Motor neuron (in vitro differentiated cells): ENCODE measurements at regions not wholly inside any gene's neighbourhood (a gene's known extent, or its start where the extent isn't known, plus 50 kb on each side); places are given as distances from the start of the nearest gene placed in this dataset.

Experiments
- ATAC-seq, 8 experiments: fragments of 200-7000 bp; cut with Tn5 transposase; replicated peaks in 6 of 8; 2 replicates each; pipeline ENCODE4 v1.8.0; 2021; ENCODE audit warnings: mild to moderate bottlenecking in 8 of 8, moderate library complexity in 8 of 8
- H3K27ac ChIP-seq, 2 donors: fragments of 250-450 bp; sonication (Bioruptor Pico); 2 replicates each; pipeline ENCODE4 v1.9.0; 2021; ENCODE audit warnings: antibody characterized with exemption in 2 of 2, mild to moderate bottlenecking in 2 of 2, moderate library complexity in 1 of 2
- H3K4me1 ChIP-seq, 2 donors: fragments of 250-450 bp; sonication (Bioruptor Pico); replicated peaks in 1 of 2; 2 replicates each; pipeline ENCODE4 v1.6.1; 2021; ENCODE audit warnings: antibody characterized with exemption in 2 of 2, mild to moderate bottlenecking in 2 of 2, moderate library complexity in 1 of 2
- H3K4me3 ChIP-seq, 5 donors: fragments of 250-450 bp; sonication (Bioruptor Pico); 2 replicates each; pipeline ENCODE4 v1.9.0; 2021; ENCODE audit warnings: antibody characterized with exemption in 5 of 5, mild to moderate bottlenecking in 5 of 5, moderate library complexity in 4 of 5
- WGBS, 10 experiments: fragments of 450-650 bp; shearing (Covaris generic); methylation state at CpG; one replicate each; pipeline ENCODE4 v1.0.0; 2022; 5-methylcytosine and 5-hydroxymethylcytosine counted together
- in situ Hi-C, 9 experiments: fragments of 400-800 bp; cut with MboI; loops; one replicate each; pipeline ENCODE4 v1.15.0; 2021; ENCODE audit warnings: low sequenced_read_pairs in 9 of 9, low pct_unique_long_range_greater_than_20kb in 2 of 9; ENCODE audit not compliant: unreplicated experiment in 9 of 9

DNA sequence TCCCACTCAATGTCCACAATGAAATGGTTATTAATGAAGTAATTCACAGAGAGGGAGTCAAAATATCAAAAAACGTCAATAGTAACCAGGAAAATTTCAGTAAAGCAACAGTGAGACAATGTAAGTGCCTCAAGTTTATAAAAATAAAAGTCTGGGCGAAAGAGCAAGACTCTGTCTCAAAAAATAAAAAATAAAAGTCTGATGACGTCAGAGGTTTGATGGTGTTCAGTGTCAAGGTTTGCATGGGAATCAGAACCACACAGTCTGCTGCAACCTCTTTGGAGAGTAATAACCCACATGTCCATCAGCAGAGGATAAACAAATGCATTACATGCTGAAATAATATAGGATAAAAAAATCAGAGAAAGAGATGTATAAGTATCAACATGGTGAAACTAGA lies 152.4 kb downstream of the ASCL1 start:
- 0 to 97% (median 74%) methylated on average over 2 to 3 of the region's 3 CpGs; no CpG with 5 or more reads in 1 of the 10 experiments for WGBS, 10 experiments
- no peak for ATAC-seq
- no peaks in the 10 kb centered on the region for H3K4me1 ChIP-seq
- H3K27ac ChIP-seq, result no peak overlapping the region
- H3K4me3 ChIP-seq, result no peak overlapping the region
- in situ Hi-C loops, result no loop called here

DNA sequence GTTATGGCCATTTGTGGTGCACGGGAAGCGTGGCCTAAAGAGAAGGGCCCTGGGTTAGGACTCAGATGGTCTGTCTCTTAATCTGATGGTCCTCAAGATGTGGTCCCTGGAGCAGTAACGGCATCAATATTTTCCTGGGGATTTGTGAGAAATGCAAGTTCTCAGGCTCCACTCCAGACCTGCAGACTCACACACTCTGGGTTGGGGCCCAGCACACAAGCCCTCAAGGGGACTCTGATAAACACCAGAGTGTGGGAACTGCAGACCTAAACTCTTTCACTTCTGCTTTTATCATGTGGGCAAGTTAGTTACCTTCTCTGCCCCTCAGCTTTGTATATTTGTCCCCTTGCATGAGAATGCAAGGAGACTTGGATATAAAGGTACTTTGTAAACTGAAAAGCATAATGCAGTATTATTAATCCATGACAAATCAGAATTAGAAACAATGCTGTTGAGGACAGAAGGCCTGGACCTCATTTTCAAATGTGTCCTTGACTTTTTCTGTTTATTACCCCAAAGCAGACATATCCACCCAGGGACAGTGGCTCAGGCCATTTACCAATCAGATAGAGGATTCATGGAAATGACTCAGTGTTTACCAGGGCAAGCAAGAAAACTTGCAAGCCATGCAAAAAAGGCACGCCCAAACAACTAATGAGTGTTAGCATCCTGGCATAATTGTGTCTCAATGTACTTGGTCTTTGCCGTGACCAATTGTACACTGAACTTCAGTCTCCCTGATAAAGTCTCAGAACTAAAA lies 157.0 kb downstream of the ASCL1 start:
- Histone ChIP-seq H3K4me1 (no peaks in the 10 kb centered on the region), H3K27ac (no peak overlapping the region), H3K4me3 (no peak overlapping the region)
- ATAC-seq, result peak in 3 of 8 experiments; percentile 55 to 99 (median 84)
- in situ Hi-C loops, result no loop called here
- 6 to 100% (median 94%) methylated on average over 1 to 5 of the region's 5 CpGs; no CpG with 5 or more reads in 1 of the 10 experiments for WGBS, 10 experiments

DNA sequence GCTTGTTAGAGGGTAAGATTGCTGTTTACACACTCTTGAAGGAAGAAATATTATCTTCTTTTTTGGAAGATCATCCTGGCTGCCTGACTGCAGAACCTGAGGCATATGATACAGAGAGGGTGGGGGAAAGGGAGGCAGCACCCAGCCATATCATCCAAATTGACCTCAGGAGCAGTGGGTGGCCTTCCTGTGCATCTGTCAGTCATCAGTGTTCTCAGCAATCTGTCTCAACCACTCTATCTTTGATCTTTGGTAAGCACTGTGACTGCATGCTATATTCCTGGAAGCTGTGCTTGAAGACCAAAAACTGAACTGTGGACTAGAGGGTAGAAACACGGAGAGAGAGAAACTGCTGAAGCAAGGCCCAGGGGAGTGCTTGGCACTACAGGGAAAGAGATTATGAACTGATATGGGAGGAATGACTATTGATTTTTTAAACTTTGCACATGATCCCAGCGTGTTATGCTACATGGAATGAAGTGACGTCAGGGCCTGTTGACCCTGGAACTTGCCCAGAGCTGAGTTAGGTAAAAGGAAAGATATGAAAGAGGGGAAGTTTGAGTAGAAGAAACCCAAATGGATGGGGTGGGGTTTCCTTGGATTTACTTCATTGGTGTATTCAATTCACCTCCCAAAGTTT lies 171.5 kb downstream of the ASCL1 start:
- in situ Hi-C loops, result no loop called here
- peak in 1 of 8 experiments; percentile 22 for ATAC-seq
- 0 to 100% (median 48%) methylated on average over 1 to 3 of the region's 3 CpGs; no CpG with 5 or more reads in 1 of the 10 experiments for WGBS, 10 experiments
- Histone ChIP-seq H3K4me1 (peaks cover 0 to 3% of the 10 kb centered on the region in 2 donors), H3K4me3 (no peak overlapping the region), H3K27ac (no peak overlapping the region)

DNA sequence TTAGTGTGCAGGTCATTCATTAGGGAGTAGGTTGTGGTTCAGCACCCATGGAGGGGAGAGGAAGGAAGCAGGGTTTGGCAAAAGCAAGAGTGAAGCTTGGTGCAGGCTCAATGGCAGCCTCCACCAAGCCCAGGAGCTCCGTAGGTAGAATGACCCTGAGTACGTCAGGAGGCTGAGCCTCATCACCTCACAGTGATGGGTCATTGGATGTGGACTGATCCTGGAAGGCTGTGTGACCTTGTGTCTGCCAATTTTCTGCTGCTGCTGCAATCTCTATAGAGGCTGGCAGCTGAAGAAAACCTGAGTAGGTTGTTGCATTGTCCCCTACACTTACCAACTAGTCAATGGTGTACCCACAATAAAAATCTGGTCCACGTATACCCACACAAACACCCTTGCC lies 173.1 kb downstream of the ASCL1 start:
- H3K27ac ChIP-seq, result no peak overlapping the region
- 17 to 100% (median 57%) methylated on average over 1 to 3 of the region's 3 CpGs; no CpG with 5 or more reads in 3 of the 10 experiments for WGBS, 10 experiments
- no peak overlapping the region for H3K4me3 ChIP-seq
- peaks cover 0 to 3% of the 10 kb centered on the region in 2 donors for H3K4me1 ChIP-seq
- in situ Hi-C loops, result no loop called here
- no peak for ATAC-seq

DNA sequence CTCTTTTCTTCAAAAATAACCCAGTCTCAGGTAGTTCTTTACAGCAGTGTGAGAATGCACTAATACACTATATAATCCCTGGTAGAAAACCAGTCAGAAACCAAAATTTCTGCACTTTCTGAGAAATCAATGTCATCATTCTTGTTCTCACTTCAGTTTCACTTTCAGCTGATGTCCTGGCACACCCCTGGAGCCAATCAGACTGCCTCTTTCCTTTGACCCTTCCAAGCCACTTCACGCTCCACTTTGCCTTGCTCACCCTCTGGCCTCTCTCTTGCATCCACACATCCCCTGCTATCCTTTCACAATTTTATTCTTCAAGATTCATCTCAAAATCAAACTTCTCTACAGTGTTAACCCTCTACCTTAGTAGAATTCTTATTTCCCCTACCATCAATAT lies 181.1 kb downstream of the ASCL1 start:
- no peak overlapping the region for H3K4me3 ChIP-seq

DNA sequence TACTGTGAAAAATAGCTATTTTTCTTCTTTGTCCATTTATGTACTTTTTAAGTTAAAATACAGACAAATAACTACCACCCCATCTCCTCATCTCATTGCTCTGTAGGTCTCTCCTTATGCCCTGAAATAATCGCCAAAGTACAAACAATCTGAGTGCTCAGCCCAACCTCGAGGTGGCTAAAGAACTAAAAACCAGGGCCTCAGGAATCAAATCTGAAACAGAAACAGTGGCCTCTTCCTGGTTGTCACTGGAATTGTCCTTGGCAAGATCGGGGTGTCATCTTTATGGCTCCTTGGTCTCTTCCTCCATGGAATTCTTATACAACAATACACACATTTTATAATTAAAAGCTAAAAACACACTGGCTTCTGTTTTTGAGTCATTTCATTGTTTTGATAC lies 182.4 kb downstream of the ASCL1 start:
- Histone ChIP-seq H3K27ac (peak overlapping the region in 1 of 2 donors; percentile 66), H3K4me3 (no peak overlapping the region), H3K4me1 (peaks cover 14 to 22% of the 10 kb centered on the region in 2 donors)
- peak in 4 of 8 experiments; percentile 15 to 54 (median 33) for ATAC-seq
- 0 to 48% (median 14%) methylated on average over 1 to 3 of the region's 3 CpGs; no CpG with 5 or more reads in 1 of the 10 experiments for WGBS, 10 experiments
- in situ Hi-C loops, result no loop called here

More for the DNA sequence above, 181.1 kb downstream of the ASCL1 start:
- in situ Hi-C loops, result no loop called here
- Histone ChIP-seq H3K4me1 (peaks cover 14 to 22% of the 10 kb centered on the region in 2 donors), H3K27ac (no peak overlapping the region)
- WGBS, 10 experiments, result 0 to 100% (median 100%) methylated on average over 1 of the region's 1 CpG; no CpG with 5 or more reads in 3 of the 10 experiments
- no peak for ATAC-seq

DNA sequence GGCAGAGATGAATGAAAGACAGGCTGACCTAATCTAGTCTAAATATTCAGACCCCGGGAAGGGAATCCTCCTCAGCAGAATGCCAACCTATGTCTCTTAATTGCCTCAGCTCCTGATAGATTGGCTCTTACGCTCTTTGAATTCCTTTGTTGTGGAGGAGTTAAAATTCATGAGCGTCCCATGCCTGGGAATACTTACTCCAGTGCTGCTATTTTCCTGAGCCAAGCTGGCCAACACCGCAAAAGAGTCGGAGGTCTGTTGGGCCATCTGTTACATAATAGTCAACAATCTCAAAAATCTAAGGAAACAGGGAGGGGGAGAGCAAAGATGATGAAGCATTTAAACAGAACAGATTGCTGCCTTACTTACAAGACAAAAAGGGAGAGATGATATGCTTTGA lies 182.8 kb downstream of the ASCL1 start:
- Histone ChIP-seq H3K27ac (peak overlapping the region in 1 of 2 donors; percentile 66), H3K4me3 (no peak overlapping the region), H3K4me1 (peaks cover 14 to 22% of the 10 kb centered on the region in 2 donors)
- in situ Hi-C loops, result no loop called here
- WGBS, 10 experiments, result 0 to 17% (median 5%) methylated on average over 2 to 5 of the region's 5 CpGs
- peak in 5 of 8 experiments; percentile 74 to 96 (median 90) for ATAC-seq

DNA sequence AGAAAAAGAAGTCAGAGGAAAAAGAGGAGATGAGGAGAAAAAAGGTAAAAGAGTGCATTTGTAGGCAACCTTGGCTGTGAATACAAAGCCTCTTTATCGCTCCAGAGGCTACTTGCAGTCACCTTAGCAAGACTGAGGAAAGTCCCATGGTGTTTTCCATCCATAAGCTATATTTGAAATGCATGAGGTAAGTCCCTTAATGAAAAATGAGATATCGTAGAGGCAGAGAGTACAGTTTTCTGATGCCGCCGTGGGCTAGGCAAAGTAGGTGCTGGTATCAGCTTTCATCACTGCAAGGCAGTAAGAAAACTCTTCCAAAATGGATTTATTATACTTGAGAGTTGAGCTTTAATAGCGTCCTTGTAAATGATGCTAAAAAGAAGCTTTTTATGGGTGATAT lies 186.8 kb downstream of the ASCL1 start:
- Histone ChIP-seq H3K27ac (no peak overlapping the region), H3K4me3 (no peak overlapping the region), H3K4me1 (peaks cover 14 to 18% of the 10 kb centered on the region in 2 donors)
- ATAC-seq, result no peak
- in situ Hi-C loops, result no loop called here
- WGBS, 10 experiments, result 15 to 97% (median 57%) methylated on average over 1 to 5 of the region's 5 CpGs; no CpG with 5 or more reads in 2 of the 10 experiments

DNA sequence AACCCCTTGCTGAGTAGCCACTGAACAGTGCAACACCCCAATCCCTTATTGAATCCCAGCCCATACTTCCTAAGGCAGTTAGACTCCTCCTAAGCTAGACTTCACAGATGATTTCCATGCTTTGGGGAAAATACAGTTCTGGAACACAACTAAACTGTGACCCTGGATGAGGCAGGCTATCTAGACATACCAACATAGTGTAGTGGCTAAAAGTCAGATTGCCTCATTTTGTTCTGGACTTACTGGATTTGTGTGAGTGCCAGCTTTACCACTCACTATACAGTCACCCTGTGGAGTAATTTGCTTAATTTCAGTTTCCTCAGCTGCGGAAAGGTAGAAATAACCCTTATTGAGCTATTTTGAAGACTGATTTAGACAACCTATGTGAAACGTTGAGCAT lies 203.1 kb downstream of the ASCL1 start:
- WGBS, 10 experiments, result 0 to 94% (median 24%) methylated on average over 1 to 2 of the region's 2 CpGs; no CpG with 5 or more reads in 4 of the 10 experiments
- in situ Hi-C loops, result no loop called here
- ATAC-seq, result no peak
- Histone ChIP-seq H3K4me1 (peaks cover 12 to 13% of the 10 kb centered on the region in 2 donors), H3K4me3 (no peak overlapping the region), H3K27ac (no peak overlapping the region)

DNA sequence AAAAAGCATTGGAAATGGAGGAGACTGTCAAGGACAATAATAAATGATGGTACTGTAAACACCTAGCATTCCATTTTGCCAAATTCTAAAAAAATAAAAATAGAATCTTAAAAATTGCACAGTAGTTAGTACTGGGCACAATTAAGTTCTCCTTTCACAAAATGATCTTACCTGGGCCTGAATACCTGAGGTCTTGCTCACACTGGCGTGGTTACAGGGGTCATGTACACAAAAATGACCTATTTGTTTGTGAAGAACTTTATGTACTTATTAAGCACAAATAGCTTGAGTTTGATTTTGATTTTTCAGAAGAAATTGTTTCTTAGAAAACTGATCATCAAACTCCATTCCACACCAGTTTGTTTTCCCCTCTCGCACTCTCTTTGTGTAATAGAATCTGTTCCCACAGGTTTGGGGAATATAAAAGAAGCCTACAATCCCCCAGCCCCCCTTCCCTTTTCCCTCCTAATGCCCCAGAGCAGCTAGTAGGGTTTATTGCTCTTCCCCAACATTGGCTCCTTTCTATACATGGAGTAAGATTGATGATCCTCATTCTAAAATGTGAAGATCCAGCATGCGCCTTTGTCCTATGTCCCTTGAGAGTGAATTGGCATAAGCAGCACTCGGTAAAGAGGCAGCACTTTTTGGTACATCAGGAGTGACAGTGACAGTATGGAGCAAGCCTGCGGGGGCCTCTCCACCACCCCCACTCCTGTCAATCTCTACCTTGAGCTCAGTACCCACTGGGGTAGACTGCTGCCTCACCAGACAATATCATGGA lies 204.3 kb downstream of the ASCL1 start:
- in situ Hi-C loops, result no loop called here
- WGBS, 10 experiments, result 10 to 50% (median 27%) methylated on average over 2 to 4 of the region's 5 CpGs; no CpG with 5 or more reads in 3 of the 10 experiments
- peak in 5 of 8 experiments; percentile 30 to 53 (median 42) for ATAC-seq
- H3K27ac ChIP-seq, result no peak overlapping the region
- peaks cover 12 to 13% of the 10 kb centered on the region in 2 donors for H3K4me1 ChIP-seq
- no peak overlapping the region for H3K4me3 ChIP-seq

DNA sequence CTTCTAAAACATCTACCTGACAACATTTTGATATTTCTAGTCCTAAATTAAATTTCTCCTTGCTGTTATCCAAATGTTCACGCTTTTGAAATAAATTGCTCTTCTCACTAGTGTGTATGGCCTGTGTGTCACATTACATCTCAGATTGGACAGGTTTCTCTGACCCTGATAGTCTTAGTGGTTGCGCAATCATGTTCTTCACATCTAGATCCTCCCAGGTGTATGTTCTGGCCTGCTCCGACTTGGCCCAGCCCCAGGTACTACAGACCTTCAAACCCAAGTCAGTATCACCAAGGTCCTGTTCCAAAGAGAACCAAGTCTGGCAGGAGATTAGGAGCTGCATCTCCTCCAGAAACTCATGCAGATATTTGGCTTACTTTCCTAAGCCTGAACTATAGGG lies 209.5 kb downstream of the ASCL1 start:
- no peak for ATAC-seq
- H3K27ac ChIP-seq, result no peak overlapping the region
- no peak overlapping the region for H3K4me3 ChIP-seq
- in situ Hi-C loops, result no loop called here
- H3K4me1 ChIP-seq, result peaks cover 7 to 9% of the 10 kb centered on the region in 2 donors
- 0 to 100% (median 81%) methylated on average over 1 to 2 of the region's 3 CpGs for WGBS, 10 experiments

DNA sequence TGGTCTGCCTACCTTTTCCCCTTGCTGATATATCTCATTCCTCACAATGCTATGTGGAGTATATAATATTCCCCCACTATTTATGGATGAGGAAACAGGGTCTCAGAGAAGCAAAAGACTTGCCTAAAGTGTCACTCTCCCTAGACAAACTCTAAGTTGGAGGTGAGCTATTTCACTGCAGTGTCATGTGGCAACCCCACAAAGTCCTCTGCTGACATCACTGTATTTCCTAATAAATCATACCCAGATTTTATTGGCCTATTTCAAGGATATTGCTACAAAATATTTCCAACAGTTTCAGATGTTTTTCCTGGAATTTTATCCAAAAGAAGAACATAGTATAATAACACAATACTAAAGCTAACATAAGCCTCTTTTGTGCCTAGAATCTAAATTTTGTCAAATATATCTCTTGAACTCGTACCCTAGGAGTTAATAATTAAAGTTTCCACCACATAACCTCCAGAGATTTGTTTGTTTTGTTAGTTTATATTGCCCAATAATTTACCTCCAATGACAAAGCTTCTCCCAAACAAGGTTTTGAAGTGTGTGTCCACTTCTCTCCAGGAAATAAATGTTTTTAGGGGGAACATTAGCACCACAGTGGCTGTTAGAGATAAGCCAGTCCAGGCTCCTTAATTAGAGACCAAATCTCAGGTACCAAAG lies 215.1 kb downstream of the ASCL1 start:
- H3K27ac ChIP-seq, result no peak overlapping the region
- in situ Hi-C loops, result no loop called here
- H3K4me1 ChIP-seq, result no peaks in the 10 kb centered on the region
- ATAC-seq, result no peak
- 0 to 67% (median 25%) methylated on average over 1 of the region's 1 CpG; no CpG with 5 or more reads in 2 of the 10 experiments for WGBS, 10 experiments
- no peak overlapping the region for H3K4me3 ChIP-seq
